Stimulated activated CD8-positive, alpha-beta memory T cell treated with anti-CD3 and anti-CD28 coated beads, Interleukin-15, amount 100 ng/mL, for 48 hours (primary cell): ENCODE measurements at regions not wholly inside any gene's neighbourhood (a gene's known extent, or its start where the extent isn't known, plus 50 kb on each side); places are given as distances from the start of the nearest gene placed in this dataset.
"Not testable (repeated sequence)": the region's sequence is repeated elsewhere in the genome, so short reads cannot be mapped to it uniquely, and the experiment has no call there.

ENCODE experiments used
- DNase-seq, 2 donors: peaks; one replicate each; pipeline ENCODE4 v3.0.0-alpha.2; 2020; ENCODE audit warnings: low read depth in 2 of 2

DNA sequence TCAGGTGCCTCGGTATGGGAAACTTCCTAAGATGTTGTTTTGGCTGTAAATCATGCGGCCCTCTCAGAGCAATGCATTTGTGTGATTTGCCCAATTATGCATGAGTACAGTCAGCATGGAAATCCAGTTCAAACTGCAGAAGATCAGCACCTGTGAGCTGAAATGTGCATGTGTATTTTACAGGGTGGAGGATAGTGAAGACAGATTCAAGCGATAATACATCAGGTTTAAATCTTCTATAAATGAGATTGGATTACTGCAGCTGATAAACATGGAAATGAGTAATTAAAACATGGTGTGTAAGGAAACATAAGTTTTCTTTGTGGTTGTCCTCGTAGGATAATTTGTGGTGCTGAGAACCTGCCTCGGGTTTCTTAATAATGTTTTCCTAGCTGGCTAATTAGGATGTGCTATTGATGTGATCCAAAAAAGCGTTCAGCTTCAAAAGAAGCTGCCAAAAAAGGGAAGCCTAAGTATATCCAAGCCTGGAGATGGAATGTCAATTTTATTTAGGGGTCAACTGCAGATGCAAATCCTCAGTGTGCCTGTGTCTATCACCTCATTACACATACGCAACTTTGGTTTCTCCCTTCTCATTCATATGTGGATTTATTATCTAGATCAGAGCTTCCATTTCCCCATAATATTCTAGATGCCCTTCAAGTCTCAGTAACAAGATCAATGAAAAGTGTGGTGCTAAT, 117.1 kb upstream of the CCDC28A start:
- no peak for DNase-seq

DNA sequence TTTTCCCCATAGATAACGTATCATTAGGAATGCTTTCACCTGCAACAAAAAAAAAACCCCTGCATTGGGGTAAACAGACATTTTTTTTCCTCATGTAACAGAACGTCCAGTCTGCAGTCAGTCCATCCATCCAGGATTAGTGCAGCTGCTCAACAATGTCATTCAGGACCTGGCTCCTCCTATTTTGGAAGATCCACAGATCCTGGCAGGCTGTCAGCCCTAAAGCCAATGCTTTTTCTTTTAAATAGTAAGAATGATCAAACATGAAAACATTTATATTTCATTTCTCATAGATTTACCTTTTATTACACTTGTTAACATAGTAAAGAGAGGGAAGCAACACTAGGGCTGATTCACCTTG, 116.5 kb upstream of the CCDC28A start:
- DNase-seq, result no peak

DNA sequence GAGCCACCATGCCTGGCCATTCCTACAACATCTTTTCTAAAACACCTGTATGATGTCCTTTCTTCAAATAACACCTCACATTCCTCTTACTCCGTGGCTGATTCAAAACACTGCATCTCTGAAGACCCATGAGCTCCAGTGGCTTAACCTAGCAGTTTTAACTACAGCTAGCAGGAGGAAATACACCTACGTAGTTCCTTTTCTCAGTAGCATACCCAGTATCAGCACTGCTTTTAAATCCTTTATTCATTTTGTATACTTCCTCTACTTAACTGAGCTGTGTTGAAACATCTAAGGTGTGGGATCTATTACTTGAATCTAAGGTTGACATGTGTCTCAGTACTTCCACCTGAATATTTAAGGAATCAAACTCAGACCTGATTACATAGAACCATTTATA, 113.6 kb upstream of the CCDC28A start:
- no peak for DNase-seq

DNA sequence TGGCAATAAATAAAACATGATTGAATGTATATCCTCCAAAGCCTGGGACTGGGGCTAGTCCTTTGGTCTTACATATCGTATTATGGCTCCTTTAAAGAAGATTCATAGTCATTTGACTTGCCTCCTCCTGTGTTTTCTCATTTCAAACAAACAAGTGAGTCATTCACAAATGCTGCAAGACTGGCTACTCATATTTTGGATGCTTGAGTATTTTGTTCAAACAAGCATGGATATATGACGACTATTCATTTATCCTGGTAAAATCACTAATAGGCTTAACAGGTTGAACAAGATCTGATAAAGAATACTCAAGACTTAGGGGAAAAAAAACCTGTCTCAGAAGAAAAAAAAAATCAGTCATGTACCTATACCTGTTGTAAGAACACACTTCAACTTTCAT, 111.1 kb upstream of the CCDC28A start:
- DNase-seq, result no peak

DNA sequence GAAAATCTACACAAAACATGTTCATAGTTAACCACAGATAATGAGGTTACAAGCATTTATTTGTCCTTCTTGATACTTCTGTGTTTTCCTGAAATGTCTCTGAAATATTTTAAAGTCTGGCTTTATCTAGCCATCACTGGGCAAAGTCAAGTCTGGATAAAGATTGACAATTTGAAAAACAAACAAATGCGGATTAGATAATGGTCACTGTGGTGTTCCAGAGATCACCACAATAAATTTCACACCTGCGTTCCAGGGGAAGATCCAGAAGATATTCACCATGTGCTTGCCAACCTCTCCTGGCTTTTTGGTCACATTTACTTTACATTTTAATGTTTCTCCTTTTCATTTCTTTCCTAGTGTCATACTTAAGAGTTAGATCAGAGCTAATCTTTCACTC, 109.7 kb upstream of the CCDC28A start:
- no peak for DNase-seq

DNA sequence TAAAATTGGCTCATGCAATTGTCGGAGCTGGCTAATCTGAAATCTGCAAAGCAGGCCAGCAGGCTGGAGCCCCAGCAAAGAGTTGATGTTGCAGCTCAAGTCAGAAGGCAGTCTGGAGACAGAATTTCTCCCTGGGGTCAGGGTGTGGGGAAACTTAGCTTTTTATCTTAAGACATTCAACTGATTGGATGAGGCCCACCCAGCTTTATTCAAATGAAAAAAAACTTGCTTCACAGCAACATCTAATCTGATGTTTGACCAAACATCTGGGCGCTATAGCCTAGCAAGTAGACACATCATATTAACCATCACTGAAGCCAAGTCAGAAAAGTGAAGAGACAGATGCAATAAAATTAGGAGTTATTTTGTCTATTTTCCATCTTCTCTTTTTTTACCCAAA, 108.8 kb upstream of the CCDC28A start:
- no peak for DNase-seq

DNA sequence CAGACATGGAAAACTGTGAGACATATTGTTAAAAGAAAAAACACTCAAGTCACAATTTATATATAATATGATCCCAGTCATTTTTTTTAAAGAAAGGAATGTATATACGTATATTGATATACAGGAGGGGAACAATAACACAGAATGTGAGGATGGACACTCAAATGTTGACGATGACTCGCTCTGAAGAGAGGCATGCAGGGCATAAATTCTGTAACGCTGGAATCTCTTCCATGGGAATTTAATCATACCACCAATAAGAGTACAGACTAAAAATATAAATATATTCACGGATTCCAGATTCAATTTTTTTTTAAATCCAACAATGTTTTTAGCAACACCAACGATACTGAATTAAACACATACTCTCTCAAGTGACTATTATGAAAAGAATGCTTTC, 106.9 kb upstream of the CCDC28A start:
- no peak for DNase-seq

DNA sequence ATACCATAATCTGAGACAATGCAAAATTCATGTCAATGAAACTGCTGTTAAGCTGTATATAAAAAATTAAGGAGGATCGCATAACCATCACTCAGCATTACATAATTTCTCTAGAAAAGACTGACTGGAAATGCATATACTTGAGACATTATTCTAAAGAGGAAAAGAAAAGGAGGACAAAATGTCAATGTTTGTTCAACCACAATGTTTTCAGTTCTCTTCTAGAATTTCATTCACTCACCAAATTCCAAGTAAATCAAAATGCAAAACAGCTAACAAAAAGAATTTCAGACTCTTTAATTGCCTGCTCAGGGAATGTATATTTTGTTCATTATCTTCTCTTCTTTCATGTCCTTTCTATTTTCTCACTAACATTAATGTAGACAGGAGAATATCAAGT, 106.2 kb upstream of the CCDC28A start:
- no peak for DNase-seq

DNA sequence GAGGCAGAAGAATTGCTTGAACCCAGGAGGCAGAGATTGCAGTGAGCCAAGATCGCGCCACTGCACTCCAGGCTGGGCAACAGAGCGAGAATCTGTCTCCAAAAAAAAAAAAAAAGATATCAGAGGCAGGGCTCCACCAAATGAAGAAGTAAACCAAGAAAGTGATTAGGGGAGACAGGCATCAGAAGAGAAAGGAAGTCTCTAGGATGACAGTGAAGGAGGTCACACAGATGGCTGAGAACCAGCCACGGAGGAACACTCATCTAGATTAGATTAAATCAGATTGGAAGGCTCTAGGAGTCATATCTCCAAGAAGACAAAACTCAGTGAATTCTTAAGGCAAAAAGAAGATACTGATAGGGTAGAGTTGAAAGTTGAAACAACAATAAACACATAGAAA, 102.2 kb upstream of the CCDC28A start:
- no peak for DNase-seq

DNA sequence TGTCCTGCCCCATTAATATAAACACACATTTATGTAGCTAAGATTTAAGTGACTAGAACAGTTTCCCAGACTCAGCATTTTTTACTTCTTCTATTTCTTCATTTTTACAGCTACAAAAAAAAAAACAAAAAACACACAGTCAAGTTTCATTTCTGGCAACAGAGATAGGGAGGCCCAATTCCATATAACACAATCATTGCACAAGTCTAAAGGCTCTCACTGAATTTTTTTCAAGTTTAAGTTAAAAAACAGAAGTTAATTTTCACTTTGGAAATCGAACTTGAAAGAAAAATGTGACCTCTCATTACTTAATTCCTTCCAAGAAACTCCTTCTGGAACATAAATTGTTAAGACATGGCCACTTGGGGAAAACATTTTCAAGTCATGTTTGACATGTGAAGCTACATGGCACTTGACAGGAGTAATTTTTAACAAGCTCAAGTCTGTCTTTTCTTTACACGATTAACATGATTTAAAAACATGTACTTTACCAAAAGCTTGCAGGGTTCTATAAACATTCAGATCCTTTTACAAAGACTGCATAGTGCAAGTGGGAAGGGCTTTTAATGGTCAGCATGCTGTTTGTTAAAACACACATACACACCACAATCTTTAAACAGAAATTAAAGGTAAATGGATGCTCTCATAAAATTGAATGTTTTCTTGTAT, 100.1 kb upstream of the CCDC28A start:
- DNase-seq, result no peak

DNA sequence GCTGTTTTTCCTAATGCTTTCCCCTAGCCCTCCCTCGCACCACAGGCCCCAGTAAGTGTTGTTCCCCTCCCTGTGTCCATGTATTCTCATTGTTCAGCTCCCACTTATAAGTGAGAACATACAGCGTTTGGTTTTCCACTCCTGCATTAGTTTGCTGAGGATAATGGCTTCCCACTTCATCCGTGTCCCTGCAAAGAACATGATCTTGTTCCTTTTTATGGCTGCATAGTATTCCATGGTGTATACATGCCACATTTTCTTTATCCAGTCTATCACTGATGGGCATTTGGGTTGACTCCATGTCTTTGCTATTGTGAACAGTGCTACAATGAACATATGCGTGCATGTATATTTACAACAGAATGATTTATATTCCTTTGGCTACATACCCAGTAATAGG, 99.1 kb upstream of the CCDC28A start:
- DNase-seq, result not testable (repeated sequence)

DNA sequence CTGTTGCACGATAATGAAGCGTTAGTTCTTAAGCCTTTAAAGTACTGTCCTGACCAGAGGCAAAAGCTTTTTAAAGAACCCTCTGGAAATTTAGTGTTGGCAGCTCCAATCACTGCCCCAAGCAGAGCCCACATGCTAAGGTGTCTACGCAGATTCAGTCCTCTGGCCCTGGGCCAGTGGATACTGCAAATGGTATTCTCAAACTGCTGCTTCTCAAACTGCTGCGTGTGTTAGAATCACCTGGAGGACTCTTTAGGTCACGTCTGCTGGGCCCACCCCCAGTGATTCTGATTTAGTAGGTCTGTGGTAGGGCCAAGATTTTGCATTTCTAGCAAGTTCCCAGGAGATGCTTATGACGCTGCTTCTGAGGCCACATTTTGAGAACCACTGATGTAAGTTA, 96.0 kb upstream of the CCDC28A start:
- DNase-seq, result no peak

DNA sequence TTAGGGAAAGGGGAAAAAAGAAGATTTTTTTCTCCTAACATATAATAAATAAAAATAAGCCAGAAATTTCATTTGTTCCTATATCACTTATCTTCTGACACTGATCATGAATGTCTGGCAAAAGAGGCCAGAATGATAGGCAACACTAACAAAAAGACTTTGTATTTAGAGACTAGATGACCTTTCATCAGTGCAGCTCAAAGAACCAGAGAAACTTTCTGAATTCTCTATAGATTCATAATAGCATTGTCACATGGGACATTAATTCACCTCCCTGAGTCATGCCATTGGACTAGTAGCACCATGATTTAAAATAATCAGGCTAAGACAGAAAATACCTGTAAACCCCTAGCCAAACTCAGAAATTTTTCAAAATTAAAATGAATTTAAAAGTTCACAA, 95.4 kb upstream of the CCDC28A start:
- no peak for DNase-seq

DNA sequence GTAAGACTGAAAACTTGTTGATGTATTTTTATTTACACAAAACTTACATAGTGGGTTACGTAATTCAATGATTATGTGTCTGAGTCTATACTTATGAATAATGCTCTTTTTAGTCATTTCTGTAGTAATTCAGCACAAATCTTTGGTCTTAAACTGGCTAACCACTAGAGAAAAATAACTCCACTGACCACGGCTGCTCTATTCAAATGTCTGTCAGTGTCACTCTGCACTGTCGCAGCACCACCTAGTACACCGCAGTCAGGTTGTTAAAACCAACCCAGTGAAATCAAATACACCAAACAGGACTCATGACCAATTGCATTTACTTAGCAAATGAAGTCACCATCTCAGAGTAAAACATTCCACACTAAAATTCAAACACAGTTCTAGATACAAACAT, 93.5 kb upstream of the CCDC28A start:
- DNase-seq, result no peak

DNA sequence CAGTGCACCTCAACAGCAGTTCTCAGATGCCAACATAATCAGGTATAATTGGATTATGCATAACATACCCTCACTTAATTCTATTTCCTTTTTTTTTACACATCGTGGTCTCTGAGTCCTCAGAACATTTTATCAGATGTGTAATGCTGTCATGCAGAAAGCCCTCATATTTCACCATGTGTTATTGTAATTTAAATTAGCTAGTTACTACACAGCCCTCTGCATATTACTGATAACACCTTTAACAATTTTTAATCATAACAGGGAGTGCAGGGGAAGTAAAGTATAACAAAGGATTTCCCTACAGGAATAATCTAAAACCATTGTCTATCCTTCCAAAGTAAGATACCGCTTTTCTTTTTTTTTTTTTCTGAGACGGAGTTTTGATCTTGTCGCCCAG, 91.9 kb upstream of the CCDC28A start:
- no peak for DNase-seq

DNA sequence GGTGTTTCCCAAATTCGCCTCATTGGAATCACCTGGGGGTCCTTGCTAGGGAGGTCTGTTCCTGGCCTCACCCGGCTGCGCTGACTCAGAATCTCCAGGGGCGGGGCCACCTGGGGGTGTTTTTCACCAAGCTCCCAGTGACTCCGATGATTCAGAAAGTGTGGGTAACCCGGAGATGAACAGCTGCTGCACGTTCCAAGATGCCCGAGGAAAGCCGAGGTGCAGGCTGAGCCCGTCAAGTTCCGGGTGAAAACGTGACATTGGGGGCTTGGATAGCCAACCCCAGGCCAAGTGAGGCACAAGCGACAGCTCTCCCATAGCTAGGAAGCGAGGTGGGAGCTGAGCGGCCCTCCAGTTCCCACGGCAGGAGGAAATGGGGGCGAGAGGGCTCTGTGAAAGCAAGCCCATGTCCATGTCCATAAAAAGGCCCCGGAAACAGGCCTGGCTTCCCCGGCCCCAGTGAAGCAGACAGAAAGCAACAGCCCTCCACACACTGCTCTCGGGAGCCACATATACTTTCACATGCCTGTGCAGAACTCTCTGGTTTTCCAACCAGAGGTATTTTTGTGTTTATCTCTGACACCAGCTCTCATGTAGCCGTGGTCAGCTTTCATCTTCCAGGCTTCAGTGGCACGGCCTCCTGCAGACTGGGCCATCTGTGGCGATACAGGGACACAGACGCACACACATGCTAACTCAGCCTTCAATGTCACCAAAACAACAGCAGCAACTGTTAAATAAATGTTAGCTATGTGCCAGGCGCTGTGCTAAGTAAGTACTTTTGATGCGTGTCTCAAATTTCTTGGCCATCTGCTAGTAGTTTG, 90.7 kb upstream of the CCDC28A start:
- no peak for DNase-seq

DNA sequence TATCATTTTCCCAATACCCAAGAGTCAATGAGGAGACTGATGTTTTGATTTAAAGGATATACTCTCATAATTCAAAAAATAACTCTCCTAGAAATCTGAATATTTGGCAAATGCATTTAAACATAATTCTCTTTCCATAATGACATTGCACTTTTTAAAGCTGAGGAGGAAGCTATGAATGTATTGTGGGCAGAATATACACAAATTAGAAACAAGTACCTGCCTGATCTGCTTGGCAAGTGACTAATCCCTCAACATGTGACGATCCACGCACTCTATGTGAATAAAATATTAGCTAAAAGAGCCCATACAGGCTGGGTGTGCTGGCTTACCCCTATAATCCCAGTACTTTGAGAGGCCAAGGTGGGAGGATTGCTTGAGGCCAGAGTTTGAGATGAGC, 88.3 kb upstream of the CCDC28A start:
- no peak for DNase-seq

DNA sequence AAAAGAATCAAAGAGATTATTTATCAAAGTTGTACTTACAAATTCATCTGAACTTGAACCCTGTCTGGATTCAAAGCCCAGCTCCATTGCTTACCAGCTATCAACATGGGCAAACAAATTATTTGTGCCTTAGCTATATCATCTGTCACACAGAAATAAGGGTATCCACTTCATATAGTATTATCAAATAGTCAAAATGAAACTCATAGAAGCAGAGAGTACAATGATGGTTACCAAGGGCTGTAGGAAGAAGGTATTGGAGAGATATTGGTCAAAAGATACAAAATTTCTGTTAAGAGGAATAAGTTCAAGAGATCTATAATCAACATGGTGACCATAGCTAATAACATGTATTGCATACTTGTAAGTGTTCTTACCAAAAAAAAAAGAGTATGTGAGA, 87.8 kb upstream of the CCDC28A start:
- DNase-seq, result no peak

DNA sequence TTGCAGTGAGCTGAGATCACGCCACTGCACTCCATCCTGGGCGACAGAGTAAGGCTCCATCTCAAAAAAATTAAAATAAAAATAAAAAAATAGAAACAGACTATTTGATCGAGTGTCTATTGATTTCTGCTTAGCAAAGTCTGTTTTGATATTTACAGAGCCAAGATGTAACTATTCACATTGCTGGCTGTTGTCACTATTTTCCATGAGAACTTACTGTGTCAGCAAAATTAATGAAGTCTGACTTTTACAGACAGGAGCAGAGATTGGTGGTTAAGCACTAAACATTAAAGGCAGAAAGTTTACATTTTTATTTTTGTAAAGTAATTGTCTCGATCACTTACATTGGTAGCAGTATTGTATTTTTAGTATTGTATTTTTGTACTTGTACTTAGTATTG, 85.0 kb upstream of the CCDC28A start:
- DNase-seq, result no peak

DNA sequence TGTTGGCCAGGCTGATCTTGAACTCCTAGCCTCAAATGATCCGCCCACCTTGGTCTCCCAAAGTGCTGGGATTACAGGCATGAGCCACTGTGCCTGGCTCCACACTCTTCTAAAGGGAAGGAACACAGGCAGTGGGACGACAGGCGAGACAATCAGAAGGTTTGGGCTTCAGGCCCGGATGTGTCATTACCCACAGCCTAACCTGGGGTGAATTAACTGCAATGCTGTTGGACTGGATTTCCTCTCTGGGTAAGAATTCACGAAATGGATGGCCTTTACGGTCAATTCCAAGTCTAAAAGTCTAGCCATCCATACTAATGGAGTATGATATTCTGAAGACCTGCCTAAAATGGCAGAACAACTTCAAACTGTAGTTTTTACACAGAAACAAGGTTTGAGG, 83.7 kb upstream of the CCDC28A start:
- no peak for DNase-seq

DNA sequence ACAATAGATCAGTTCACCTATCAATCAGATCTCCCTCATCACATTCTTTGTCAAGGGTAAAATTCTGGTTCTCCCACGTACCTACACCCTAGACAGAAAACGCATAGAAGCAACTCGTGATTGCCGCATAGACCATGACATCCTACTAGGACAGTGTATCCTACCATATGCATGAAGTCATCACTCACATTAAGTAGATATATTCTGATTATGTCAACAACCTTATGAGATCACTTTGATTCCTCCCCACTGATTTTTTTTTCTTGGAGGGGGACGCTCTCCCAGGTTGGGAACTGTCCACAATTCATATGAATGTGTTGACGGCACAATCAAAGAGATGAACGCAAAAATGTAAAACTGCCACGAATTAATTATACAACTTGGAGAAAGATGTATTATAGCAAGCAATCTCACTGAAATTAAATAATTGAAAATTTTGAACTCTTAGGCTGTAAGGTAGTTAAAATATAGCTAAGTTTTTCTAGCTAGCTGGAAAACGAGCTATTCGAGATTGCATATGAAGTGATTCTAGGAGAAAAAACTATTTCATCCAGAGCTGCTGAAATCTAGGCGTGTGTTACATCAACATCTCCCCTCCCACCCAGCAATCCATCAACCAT, 82.5 kb upstream of the CCDC28A start:
- no peak for DNase-seq

DNA sequence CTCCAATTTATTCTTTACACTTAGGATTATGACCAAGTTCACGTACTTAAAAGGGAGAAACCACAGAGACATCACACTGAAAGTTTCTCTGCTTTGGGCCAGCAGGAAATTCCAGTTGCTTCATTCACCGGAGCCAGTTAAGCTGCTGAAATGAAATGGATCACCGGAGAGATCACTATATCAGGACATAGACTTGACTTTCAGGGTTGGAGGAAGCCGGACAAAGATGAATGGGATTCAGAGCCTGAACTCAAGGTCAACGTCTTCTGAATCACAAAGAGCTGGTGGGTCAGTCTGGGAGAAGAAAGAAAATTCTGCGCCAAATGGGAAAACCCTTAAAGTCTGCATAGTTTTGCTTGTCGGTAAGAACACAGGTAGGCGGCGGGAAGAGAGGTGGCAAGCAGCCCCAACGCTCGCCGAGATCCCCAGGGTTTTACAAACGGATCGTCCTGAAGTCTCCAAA, 81.9 kb upstream of the CCDC28A start:
- DNase-seq, result no peak
